NOMO-1 treated with DMSO at 0.1 percent for 48 hours (cell line): ENCODE measurements at regions not wholly inside any gene's neighbourhood (a gene's known extent, or its start where the extent isn't known, plus 50 kb on each side); places are given as distances from the start of the nearest gene placed in this dataset.
A peak's percentile ranks its signal among the peaks of the same experiment; 100 is the strongest.

Experiments
- DNase-seq: peaks from one replicate; lab custom pipeline; 2025; ENCODE audit not compliant: unreplicated experiment; lab: John Stamatoyannopoulos, UW

DNA sequence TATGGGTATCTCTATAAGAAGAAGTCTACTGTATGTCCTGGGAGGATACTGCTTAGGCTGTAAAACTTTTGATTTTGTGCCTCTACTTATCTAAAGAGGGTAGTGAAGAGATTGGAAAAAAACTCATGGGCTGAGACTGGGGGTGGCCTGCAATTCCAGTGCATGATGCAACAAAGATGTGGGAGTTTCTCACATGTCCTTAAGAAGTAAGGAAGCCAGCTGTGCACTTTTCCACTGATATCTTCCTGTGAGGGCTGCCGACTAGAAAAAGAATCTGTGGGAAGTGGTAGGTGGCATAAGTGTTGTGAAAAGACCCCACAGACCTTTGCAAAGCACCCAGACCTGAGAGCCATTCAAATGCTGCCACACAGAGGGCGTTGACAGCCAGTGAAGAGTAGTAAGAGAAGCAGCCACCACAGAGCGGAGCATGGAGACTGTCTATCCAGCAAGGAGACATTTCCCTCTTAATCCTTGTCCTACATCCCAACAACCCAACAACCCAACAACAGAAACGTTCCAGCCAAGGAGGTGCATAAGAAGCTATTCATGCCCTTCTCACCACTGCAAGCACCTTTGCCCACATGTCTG lies 65.1 kb downstream of the PFDN4 start:
- no peak for DNase-seq

DNA sequence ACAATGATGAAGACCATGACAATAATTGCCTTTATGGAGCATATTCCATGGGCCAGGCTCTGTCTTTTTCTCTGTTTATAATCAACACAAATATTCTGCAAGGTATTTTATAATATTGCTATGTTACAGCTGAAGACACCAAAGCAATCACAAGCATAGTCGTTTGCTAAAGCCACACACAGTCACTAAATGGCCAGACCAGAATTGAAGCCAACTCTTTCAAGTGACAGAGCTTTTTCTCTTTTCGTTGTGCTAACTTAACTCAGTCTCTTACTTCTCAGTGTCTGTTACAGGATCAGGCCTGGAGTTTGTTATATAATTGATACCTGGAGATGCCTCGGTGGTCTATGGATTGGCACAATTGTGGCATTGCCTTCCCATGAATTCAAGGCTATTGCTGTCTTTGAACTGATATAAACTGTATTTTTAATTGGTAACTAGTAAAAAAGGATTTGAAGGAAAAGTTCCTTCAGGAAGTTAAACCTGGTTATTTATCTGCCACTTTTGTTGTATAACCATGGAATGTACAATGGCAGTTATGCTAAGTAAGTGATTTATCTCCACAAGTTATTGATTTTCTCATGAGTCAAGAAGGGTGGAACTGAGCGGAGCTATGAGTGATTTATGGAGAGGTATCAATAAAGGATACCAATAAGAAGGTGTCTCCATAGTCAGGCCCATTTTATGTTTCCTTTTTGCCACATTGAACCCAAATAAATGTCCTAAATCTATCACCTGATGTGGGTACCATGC lies 67.6 kb downstream of the PFDN4 start:
- no peak for DNase-seq

DNA sequence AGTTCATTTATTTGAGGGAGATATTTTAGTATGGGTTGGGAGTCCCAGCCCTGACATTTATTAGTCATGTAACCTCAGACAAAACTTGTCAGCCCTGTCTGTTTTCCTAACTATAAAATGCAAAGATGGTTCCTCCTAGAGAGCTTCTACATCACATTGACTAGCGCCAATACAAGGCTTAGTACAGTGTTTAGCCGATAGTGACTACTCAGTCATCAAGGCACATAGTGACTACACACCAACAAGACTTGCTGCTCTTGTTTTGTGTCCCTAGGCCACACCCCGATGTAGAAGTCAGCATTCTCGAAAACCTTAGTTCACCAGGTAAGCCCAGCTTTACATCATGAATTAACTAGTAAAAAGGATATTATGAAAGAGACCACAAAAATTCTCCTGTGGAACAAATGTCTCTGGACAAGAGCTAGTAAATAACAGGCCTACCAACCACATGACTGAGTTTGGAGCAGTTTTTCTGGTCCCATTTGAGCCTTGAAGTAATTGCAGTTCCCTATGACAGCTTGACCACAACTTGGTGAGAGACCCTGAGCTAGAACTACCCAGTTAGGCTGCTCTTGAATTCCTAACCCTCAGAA lies 68.8 kb downstream of the PFDN4 start:
- no peak for DNase-seq

DNA sequence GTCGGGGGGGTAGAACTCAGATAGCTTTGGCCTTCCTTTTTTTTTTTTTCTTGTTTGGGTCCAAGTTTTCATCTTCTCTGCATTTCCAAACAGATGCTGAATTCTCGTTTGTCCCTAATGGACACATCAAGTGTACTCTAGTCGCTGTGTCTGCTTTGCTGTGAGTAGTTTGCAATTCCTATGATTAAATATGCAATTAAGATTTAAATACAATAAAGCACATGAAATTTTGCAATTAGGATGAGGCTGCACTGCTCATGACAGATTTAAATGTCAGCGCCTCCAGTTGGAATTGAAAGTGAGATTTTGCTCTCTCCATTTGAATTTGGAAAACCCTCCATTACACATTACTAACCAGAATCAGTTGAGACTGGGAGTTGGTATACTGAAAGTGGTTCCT lies 70.4 kb downstream of the PFDN4 start:
- DNase-seq: no peak

DNA sequence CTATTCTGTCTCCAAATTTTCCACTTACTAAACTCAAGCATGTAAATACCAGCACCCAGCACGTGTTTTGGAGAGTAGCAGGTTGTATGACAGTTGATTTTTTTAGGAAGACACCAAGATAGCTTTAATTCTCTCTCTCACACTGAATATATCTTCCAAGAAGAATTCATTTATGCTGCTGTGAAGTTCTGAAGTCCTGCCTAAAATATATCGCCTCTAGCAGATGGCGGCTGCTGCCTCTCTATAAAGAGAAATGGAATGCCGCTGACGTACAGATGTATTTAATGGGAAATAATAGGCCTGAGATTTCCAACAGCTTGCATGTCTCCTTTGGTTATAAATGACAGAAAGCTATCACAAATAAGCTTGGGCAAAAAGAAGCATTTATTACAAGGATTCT lies 74.7 kb downstream of the PFDN4 start:
- no peak for DNase-seq

DNA sequence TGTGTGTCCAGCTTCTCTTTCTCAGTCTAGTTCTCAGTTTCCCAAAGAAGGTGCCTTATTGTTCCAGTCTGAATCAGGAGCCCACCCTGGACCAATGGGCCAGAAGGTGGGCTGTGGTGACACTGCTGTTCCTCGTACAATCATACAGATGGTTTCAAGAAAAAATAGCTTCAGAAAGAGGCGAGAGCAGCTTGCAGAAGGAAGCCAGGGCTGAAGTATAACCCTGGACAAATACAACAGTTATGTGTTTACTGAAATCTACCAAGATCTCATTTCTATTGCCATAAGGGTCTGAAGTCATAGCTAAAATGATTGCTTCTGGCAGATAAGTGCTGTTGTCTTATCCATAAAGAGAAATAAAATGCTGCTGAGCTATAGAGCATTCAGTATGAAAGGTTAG lies 75.4 kb downstream of the PFDN4 start:
- DNase-seq: no peak

DNA sequence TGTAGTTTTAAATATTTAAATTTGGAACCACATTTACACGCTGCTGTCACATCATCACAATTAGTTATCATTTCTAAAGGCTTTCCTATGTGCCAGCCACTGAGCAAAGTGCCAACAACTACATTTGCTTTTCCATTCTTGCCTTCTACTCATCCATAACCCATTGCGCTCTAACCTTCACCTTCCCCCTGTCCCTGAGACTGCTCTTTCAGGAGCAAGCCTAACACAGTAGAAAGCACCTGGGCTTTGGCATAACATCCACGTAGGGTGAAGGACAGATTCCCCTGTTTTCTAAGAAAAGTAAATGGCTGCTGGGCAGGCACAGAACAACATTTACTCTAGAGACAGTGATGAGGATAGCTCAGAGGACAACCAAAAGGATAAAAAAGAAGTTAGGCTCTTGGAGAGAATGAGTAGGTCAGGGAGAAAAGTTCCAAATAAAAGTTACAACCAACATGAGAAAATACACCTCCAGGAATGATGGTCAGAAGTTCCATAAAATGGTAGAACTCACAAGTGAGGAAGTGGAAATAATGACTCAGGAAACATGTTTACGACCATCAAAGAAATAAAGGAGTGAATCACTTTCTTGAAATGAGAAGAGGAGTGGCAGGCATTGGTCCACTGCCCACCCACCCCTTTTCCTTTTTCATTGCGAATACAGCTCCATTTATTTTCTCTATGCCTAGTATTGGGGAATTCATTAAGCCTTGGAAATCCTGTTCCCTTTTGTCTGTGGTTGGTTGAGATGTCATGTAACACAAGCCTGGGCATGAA lies 77.2 kb downstream of the PFDN4 start:
- DNase-seq: peak; percentile 64

DNA sequence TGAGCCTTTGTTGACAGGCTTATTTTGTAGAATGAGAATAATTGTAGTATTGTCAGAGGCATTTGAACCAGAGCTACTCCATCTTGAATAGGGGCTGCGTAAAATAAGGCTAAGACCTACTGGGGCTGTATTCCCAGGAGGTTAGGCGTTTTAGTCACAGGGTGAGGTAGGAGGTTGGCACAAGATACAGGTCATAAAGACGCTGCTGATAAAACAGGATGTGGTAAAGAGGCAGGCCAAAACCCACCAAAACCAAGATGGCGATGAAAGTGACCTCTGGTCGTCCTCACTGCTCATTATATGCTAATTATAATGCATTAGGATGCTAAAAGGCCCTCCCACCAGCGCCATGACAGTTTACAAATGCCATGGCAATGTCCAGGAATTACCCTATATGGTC lies 82.7 kb downstream of the PFDN4 start:
- DNase-seq: no peak

DNA sequence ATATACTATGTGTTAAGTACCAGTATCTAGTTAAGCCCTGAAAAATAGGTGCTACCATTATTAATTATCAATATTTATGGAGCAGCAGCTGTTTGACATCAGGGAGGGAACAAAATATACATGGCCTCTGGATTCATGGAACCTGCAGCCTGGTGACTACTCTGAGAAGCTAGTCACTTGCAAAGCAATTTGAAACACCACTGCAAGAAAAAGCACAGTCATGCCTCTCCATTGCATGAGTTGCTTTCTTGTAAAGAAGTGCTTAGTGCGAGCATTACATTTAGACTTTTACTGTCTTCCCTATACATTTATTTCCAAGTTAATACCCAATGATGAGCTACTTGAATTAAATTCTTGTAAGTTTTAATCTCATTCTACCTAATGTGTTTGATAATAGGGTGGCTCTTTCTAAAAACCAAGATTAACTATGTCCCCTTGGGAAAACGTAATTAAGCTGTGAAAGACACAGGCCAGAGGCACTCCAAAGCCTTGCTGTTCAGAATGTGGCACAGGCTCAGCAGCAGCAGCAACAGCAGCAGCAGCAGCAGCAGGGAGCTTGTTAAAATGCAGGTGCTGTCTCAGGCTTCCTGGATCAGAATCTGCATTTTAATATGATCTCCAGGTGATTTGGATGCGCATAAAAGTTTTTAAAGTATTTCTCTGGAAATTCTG lies 83.6 kb downstream of the PFDN4 start:
- no peak for DNase-seq

DNA sequence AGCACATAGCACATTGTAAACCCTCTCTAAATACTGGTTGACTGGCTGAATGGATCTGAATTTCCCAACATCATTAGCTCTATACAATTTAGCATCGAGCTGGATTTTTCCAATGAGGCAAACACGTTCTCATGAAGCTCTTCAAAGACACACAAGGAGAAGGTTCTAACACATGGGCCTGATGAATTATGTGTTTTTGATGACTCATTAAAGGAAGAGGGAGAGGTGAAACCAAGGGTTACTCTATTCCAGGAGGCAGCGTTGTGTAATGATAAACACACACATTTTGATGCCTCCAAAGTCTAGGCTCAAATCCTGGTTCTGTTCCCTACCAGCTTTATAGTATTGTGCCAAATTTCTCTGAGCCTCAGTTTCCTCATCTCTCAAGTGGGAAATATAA lies 84.3 kb downstream of the PFDN4 start:
- DNase-seq: peak; percentile 0

DNA sequence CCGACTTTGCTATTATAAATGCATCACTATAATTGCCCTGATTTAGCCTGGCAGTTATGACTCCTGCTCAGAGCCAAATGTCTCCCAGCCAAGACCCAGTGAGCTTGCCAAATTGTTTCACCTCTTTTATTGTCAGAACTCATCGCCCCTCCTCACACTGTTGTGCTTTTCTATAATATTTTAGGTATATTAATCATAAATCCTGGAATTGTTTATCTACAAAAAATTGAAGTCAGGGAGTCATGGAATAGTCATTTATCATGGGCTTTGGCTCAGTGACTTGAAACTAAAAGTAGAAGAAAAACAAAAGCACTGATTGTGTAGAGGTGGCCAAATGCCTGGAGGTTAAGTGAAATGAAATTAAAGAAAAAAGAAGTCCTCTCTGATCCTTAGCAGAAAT lies 85.6 kb downstream of the PFDN4 start:
- DNase-seq: no peak

DNA sequence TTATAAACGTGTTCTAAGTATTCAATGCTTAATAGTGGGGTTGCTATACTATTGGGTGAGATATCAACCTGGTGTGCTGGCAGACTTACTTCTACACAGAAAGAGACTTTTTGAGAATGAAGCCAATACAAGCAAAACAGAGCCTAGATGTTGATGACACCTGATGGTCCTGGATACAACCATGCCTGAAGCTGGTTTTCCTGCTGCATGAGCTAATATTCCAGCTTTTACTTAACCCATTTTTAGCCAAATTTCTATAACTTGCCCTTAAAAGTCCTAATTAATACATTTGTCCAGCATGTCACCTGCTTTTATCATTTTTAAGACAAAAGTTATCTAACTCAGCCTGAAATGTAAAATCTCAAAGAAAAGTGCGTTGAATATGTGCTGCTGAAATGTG lies 86.2 kb downstream of the PFDN4 start:
- no peak for DNase-seq

DNA sequence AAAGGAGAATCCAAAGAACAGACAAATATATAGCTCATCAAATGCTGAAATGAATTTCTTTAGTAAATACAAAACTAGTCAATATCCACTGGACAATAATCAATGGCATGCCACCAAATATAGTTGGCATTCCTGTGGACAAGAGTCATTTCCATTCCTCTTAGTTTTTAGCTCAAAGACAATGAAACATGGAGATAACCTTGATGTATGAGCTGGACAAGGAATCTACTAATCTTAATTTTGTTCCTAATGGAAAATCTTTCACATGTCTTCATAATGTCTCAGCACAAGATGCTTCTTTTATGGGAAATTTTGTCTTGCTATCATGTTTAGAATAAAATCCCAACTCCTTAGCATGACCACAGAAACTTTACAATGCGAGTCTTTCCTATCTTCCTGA lies 87.8 kb downstream of the PFDN4 start:
- DNase-seq: no peak

DNA sequence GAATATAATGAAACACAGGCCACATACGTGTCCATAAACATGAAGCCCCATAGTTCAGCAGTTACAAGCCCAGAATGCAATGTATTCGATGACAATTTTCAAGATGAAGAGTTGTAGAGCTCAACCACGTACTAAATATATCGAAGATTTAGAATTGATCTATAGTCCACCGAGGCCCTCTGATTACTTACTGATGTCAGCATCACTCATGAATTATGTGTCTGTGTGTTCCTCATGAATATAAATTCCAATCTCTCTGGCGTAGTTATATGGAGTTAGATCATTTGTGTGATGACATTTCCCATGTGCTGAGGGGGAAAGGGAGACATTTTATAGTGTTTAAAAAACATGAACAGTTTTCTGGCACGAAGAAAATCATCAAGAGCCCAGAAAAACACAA lies 97.5 kb downstream of the PFDN4 start:
- no peak for DNase-seq

DNA sequence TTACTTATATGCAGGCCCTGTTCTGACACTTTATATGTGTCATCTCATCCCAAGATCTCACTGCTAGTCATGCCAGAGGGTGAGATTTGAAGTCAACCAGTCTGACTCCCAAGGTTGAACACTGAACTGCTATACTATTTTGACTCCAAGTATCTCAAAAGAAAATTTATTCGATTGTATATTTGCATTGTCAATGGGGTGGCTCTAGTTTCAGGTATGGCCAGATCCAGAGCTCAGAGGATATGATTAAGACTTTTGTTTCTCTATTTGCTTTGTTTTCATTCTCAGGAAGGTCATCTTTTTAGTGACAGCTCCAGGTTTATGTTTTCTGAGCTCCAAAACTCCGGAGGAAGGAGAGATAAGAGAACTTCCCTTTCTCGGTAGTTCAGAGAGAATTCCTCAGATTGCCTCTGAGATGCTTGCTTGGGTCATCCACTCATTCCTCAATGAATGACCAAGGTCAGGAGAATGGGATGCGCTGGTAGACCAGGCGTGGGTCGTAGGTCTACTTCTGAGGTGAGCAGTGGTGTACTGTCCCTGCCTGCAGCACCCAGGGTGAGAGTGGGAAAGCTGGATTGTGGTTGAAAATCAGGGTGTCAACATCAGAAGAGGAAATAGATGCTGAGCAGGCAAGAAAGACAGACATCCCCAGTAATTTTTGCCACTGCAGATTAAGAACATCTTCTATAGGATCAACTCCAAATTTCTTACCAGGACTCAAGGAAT lies 99.3 kb downstream of the PFDN4 start:
- DNase-seq: no peak

DNA sequence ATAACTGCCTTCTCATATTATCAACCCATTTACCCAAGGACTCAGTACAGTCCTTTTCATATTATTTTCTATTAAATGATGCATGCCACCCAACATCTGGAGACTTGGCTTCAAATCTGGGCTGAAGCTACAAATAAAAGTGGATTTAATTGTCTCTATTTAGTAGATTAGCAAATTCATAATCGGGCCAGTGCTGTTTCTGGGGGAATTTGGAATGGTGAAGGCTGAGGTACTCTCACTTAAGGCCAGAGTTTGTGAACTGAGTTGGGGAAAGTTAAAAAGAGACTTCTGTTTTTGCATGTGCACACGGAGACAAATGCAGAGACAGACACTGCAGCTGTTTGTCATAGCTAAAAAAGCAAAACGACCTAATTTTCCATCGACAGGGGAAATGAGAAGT lies 100.9 kb downstream of the PFDN4 start:
- no peak for DNase-seq

DNA sequence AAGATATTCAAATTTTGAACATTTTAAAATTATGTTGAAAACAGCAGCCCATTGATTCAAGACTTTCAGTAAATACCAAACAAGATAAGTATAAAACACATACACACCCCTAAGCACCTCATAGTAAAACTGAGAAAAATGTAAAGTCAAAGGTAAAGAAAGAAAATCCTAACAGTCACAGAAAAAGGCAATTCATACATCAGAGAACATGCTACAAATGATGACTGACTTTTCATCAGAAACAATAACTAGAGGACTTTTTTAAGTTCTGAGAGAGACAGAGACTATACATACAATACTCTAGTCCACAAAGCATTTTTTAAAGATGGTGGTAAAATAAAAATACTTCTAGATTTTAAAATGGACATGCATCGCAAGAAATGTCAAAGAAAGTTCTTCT lies 111.0 kb downstream of the PFDN4 start:
- DNase-seq: no peak

DNA sequence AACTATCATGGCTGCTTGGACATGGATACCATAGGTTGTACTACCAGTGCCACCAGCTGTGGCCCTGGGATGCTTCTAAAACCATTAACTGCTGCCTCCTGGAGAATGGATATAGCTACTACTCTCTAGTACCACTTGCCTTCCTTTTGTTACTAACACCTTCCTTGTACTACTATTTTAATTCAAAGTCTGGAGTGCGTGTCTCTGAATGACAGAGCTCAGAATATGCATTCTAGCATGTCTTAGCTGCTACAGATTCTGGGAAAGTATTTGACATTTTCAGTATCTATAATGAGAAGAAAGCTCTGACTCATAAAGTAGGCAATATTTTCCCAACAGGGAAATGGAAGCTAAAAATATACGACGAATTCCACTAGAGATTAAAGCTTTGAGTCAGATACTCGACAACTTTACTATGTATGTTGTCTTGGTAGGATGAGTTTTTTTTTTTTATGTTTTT lies 112.3 kb downstream of the PFDN4 start:
- no peak for DNase-seq

DNA sequence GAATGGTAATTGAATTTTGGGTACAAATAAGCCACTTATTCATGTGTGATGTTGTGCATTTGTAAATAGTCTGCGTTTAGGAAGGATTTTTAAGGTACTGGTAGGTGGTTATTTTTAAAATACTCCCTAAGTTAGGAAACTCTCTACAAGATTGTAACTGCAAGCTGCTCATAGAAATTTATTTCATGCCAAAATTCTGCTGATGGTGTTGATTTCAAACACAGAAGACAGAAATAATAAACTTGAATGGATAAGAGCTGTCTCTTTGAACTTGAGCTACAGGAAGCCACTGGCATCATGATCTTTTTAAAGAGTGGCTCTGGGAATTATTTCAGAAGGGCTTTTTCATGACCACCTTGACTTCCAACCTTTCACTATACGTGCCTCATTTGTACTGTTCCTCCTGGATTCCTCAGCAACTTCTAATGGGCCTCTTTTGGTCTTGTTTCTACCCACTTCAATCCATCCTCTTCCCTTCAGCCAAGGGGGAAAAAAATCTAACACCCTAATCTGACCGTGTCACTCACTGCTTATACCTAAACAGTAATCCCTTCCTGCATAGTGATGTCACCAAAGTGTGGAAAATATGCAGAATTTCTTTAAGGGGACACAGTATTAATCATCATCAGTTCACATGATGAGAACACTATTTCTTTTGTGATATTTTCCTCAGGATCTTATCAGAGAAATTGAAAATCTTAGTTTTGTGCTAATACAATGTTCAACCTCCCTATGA lies 113.6 kb downstream of the PFDN4 start:
- no peak for DNase-seq

DNA sequence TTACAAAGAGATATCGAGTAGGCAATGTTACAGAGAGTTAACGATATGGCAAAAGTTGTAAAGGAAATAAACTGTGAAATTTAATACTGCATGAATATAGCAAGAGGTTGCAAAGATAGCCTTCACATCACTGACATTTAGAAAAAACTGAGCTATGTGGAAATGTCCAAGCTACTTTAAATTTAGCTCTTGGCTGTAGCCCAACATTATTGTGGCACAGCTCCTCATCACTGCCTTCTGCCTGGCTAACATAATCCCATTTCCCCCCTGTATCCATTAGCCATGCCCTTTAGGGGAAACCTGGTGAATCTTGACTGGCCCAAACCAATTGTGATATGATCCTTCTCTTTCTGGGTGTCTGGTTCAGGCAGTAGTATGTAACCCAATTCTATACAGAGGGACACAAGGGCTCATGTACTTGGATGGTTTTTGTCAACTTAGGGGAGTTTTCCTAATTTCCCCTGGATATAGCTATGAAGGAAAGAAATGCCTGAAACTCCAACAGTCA lies 115.4 kb downstream of the PFDN4 start:
- no peak for DNase-seq
